ENCODE measurements at regions not wholly inside any gene's neighbourhood (a gene's known extent, or its start where the extent isn't known, plus 50 kb on each side); places are given as distances from the start of the nearest gene placed in this dataset.

DNA sequence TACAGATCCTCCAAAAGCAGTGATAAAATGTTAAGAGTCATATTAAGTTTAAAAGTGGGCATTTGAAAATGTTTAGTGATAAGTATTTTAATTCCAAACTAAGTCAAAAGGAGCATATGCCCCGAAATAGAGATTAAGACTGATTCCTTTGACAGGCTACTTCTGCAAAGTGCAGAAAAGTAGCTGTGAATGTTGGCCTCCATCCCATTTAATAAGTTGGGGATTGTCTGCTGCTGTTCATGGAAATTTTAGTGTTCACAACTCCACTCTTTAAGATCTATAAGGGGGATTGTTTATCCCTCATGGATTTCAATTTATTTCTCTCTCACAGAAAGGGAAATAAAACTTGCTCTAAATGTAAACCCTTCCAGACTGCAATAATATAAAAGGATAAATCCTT is 278.3 kb downstream of the KCTD12 start:
- no peaks in the 10 kb centered on the region for H3K23me2 ChIP-seq (ENCODE audit: low read depth, low read length)
- no peak overlapping the region for H3K27ac ChIP-seq (ENCODE audit: low read depth, low read length)
- H2BK5ac ChIP-seq (ENCODE audit: low read depth, low read length) = no peak overlapping the region
- no peak overlapping the region for H4K91ac ChIP-seq (replicated peaks; ENCODE audit: insufficient read length, low read length)
- no peak overlapping the region for H2AFZ ChIP-seq (ENCODE audit: low read length)
- FAIRE-seq = no peak
- H3K36me3 ChIP-seq (ENCODE audit: control insufficient read depth in 2 of 4, insufficient read depth in 4 of 4, low read length in 3 of 4) = no peaks in the 10 kb centered on the region
- no peaks in the 10 kb centered on the region for H3K27me3 ChIP-seq (replicated peaks in 1 of 4; ENCODE audit: control insufficient read depth in 3 of 4, extremely low read depth in 1 of 4, insufficient read depth in 3 of 4, low read length in 3 of 4)
- H2BK20ac ChIP-seq (ENCODE audit: low read length) = no peak overlapping the region
- no peak overlapping the region for H4K8ac ChIP-seq (ENCODE audit: extremely low read depth, insufficient read depth, low read length)
- H3K23ac ChIP-seq (ENCODE audit: insufficient read length) = no peak overlapping the region
- POLR2A ChIA-PET (ENCODE audit: partially characterized antibody) = no interaction called here
- no peak overlapping the region for H3K18ac ChIP-seq (ENCODE audit: extremely low read depth, low read length)
- no peak overlapping the region for H3K4me2 ChIP-seq (ENCODE audit: insufficient read depth in 1 of 2, low read depth in 2 of 2, low read length in 2 of 2)
- no peak overlapping the region for H3K4me3 ChIP-seq (ENCODE audit: extremely low read depth in 1 of 4, insufficient read depth in 2 of 4, low read depth in 3 of 4, low read length in 4 of 4)
- H4K5ac ChIP-seq (ENCODE audit: insufficient read length, low read depth, low read length) = no peak overlapping the region
- no peak overlapping the region for H3K56ac ChIP-seq (replicated peaks; ENCODE audit: insufficient read length, low read depth, low read length)
- H3K9ac ChIP-seq (replicated peaks in 1 of 4; ENCODE audit: extremely low read depth in 1 of 4, low read depth in 3 of 4, low read length in 3 of 4) = no peak overlapping the region
- no peak for TF ChIP-seq BCL11A (IDR thresholded peaks at IDR 0.05; ENCODE audit: low read depth in 2 of 2, low read length in 2 of 2)
- no peak for TF ChIP-seq NANOG (IDR thresholded peaks at IDR 0.05; ENCODE audit: insufficient read depth, low read depth, low read length, poor library complexity, severe bottlenecking)
- no peak for TF ChIP-seq GTF2F1 (IDR thresholded peaks at IDR 0.05; ENCODE audit: borderline replicate concordance, low read depth, low read length)
- no peak for TF ChIP-seq BRCA1 (IDR thresholded peaks at IDR 0.05; ENCODE audit: low read depth, low read length)
- TF ChIP-seq HDAC2 (IDR thresholded peaks at IDR 0.05; ENCODE audit: borderline replicate concordance in 1 of 2, low read depth in 2 of 2, low read length in 2 of 2) = no peak
- CTCF ChIA-PET (ENCODE audit: partially characterized antibody) = interaction anchor here (0.7 kb wide), 1 partner anchor 731 kb away, joined by 4 read pairs; no protein-coding TSS in a partner anchor
- no peak overlapping the region for H2BK12ac ChIP-seq (ENCODE audit: low read depth, low read length)
- no peak overlapping the region for H2BK15ac ChIP-seq (ENCODE audit: low read length)
- no peaks in the 10 kb centered on the region for H4K20me1 ChIP-seq (replicated peaks in 1 of 2; ENCODE audit: control insufficient read depth in 1 of 2, insufficient read depth in 2 of 2, low read length in 2 of 2)
- no peak overlapping the region for H2AK5ac ChIP-seq (ENCODE audit: low read depth, low read length)
- no peak overlapping the region for H2BK120ac ChIP-seq (replicated peaks; ENCODE audit: low read depth, low read length)
- peaks cover 6 to 7% of the 10 kb centered on the region in 2 experiments; a peak in 2 of 4 replicates for H3K9me3 ChIP-seq (ENCODE audit: insufficient read depth in 2 of 2, low read depth in 1 of 2, low read length in 1 of 2)
- no peak overlapping the region for H3K4ac ChIP-seq (replicated peaks; ENCODE audit: insufficient read length, low read depth, low read length)
- no peaks in the 10 kb centered on the region for H3K79me1 ChIP-seq (ENCODE audit: low read depth, low read length)
- H3K79me2 ChIP-seq (ENCODE audit: control insufficient read depth in 1 of 2, insufficient read depth in 2 of 2, low read length in 2 of 2) = no peaks in the 10 kb centered on the region
- 94% methylated on average over 1 of the region's 1 CpG; no CpG with 5 or more reads in 1 of the 2 experiments for WGBS, 2 experiments (ENCODE audit: extremely low coverage in 1 of 2, insufficient coverage in 1 of 2, insufficient read length in 1 of 2, insufficient replicate concordance in 2 of 2, low coverage in 1 of 2, low lambda C conversion rate in 2 of 2, missing lambda C conversion rate in 1 of 2)
- H3K4me1 ChIP-seq (replicated peaks in 1 of 4; ENCODE audit: control insufficient read depth in 3 of 4, insufficient read depth in 4 of 4, low read length in 3 of 4) = no peaks in the 10 kb centered on the region
- H3K14ac ChIP-seq (ENCODE audit: insufficient read length) = no peak overlapping the region
- DNase-seq (ENCODE audit: low read depth in 1 of 2, low spot score in 2 of 2) = no peak

Data from H1 (cell line).